GM21529 (cell line): ENCODE measurements at regions not wholly inside any gene's neighbourhood (a gene's known extent, or its start where the extent isn't known, plus 50 kb on each side); places are given as distances from the start of the nearest gene placed in this dataset.

Experiments
- ATAC-seq: cut with Tn5 transposase; IDR thresholded peaks from one replicate; pipeline ENCODE4 v1.9.1; 2021; ENCODE audit not compliant: unreplicated experiment

- ATAC-seq, result no peak
Measured at GRCh38 chr13:84418041-84418440, 535.8 kb upstream of the SLITRK1 start.

DNA sequence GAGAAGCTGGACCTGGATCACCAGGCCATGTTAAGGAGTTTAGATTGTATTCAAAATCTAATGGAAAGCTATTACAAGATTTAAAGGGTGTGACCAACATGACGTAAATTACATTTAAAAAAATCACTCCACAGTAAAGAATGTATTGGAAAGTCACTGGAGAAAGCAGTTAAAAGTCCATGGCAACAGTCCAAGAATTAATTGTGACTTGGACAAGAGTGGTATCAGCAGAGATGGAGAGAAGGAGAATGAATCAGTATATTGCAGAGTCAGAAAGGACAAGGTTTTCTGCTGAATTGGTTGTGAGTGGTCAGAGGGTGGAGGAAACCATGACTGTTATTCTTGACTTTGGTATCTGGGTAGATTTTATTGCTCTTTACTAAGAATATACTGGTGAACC, 535.1 kb upstream of the SLITRK1 start:
- no peak for ATAC-seq

GRCh38 chr13:84413016-84413415, 530.7 kb upstream of the SLITRK1 start:
- no peak for ATAC-seq

DNA sequence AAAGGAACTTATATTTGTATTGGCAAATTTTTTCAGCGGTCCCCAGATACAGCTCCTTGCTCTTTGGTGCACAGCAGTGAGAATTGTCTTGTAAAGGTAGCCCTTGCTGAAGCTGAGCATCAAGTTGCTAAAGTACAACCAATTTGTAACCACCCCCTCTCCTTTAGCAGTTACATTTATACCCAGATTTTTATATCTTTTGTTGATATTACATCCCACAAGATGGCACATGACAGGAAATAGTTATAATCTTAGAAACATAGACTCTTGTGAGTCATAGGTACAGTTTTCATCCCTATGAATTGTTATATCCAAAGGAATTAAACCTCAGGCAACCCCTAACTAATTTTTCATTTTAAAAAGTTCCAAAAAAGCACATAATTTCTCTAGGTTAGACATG, 523.0 kb upstream of the SLITRK1 start:
- ATAC-seq, result no peak

GRCh38 chr13:84400706-84401105, 518.4 kb upstream of the SLITRK1 start:
- ATAC-seq, result no peak

- ATAC-seq, result no peak
Measured at GRCh38 chr13:84399320-84400085, 517.2 kb upstream of the SLITRK1 start.

GRCh38 chr13:84393981-84394625, 511.8 kb upstream of the SLITRK1 start:
- no peak for ATAC-seq

GRCh38 chr13:84380866-84381265, 498.6 kb upstream of the SLITRK1 start:
- no peak for ATAC-seq

DNA sequence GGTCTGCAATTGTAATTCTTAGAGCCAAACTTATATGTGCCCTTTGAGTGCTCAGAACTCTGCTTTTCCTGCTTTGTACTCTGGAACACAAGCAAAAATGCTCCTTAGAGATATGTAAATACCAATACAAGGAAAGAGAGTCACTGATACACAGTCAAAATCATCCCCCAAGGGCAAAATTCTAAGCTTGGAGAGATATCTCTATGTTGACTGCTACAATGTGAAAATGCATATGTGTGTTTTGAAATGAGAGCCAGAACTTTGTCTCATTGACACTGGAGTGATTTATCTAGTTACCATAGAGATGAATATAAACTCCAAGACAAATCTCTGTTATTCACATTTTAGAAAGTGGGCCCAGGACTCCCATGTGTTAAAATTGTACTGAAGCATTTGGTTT, 494.8 kb upstream of the SLITRK1 start:
- ATAC-seq, result no peak

- no peak for ATAC-seq
Measured at GRCh38 chr13:84366506-84366905, 484.2 kb upstream of the SLITRK1 start.

DNA sequence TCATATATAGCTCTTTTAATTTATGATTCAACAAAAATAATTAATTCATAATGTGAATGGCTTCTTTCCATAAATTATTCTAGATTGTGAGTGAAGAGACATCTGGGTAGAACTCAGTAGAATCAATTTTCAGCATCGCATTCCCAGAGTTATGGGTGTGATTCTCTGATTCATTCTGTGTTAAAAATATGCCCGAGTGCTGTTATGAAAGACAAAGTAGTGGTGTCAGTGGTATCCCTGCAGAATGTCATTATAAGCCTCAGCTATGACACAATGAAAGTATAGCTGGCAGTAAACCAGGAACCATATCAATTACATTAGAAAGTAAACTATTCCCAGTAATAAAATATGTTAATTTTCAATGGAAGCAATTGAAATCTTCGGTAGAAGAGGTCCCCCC, 480.5 kb upstream of the SLITRK1 start:
- ATAC-seq, result no peak

GRCh38 chr13:84360822-84361221, 478.5 kb upstream of the SLITRK1 start:
- no peak for ATAC-seq

GRCh38 chr13:84358601-84359000, 476.3 kb upstream of the SLITRK1 start:
- no peak for ATAC-seq

- ATAC-seq, result no peak
Measured at GRCh38 chr13:84352946-84353345, 470.7 kb upstream of the SLITRK1 start.

- ATAC-seq, result no peak
Measured at GRCh38 chr13:84339456-84339855, 457.2 kb upstream of the SLITRK1 start.

DNA sequence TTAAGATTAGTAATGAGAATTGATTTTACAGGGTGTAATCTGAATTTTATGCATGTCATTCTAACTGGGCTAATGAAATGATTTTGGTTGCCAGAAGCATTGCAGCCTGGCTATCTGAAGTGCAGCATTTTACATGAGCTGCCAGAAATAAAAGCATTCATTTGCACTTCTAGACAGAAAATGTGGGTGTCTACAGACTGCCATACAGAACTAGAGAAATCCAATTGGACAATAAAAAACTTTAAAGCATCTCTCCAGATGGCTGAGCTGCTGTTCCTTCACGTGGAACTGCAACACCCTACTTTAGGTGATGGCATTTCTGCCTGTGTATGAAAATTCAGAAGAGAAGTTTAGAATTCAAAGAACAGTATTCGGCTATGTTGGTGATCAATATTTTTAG, 450.1 kb upstream of the SLITRK1 start:
- no peak for ATAC-seq

GRCh38 chr13:84315527-84315926, 433.3 kb upstream of the SLITRK1 start:
- ATAC-seq, result no peak

GRCh38 chr13:84303035-84303434, 420.8 kb upstream of the SLITRK1 start:
- no peak for ATAC-seq

- ATAC-seq, result no peak
Measured at GRCh38 chr13:84297251-84297650, 415.0 kb upstream of the SLITRK1 start.

DNA sequence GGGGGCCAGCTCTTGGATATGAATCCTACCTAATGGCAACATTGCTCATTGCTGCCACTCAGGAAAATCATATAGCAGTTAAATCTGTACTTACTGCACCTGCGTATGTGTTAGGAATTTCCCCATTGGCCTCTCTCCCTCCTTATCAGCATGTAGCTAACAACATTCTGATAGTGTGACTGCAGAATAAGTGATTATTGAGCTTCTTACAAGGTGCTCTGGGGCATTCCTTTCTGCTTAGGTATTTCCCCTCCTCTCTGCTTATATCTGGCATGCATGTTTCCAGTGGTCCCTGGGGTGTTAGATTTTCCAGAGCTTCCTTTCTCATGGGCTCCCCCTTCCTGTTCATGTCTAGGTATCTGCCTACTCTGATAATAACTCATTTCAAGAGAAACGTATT, 414.1 kb upstream of the SLITRK1 start:
- no peak for ATAC-seq

DNA sequence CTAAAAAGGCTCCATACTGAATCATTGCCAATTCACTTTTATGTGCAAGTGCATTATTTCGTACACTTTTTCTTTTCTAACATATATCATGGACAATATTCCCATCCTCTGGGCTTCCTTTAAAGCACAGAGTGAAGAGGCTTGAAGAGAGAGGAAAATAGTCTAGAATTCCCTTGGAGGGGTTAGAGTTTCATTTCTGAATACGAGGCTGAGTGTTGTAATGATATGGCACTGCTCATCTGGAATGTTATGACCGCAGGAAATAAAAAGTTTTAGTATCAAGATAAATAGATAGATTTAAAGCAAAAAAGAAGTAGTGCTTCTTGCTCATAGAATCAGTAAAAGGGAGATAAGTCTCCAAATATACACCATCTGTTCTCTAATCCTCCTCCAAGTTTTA, 412.3 kb upstream of the SLITRK1 start:
- no peak for ATAC-seq

GRCh38 chr13:84290386-84290785, 408.1 kb upstream of the SLITRK1 start:
- ATAC-seq, result no peak

DNA sequence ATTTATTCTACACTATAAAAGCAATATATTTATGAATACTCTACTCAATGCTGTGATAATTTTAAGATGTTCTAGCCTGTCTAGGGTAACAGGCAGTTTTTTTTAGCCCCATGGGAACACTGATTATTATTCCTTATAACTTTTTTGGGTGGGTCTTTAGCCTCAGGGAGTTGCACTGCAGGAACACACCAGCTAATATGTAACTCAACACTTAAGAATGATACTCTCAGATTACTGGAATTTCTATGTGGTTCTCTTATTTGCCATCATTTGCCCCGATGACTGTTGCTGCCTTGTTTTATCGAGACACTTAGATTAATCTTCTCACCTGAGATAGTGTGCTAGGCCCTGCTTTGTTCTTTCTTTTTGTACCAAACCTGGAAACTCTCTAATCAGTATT, 396.9 kb upstream of the SLITRK1 start:
- no peak for ATAC-seq
